Ramos (cell line): ENCODE measurements at regions not wholly inside any gene's neighbourhood (a gene's known extent, or its start where the extent isn't known, plus 50 kb on each side); places are given as distances from the start of the nearest gene placed in this dataset.
"Not testable (repeated sequence)": the region's sequence is repeated elsewhere in the genome, so short reads cannot be mapped to it uniquely, and the experiment has no call there.

Experiments
- in situ Hi-C: fragments of 300-500 bp; cut with MboI; formaldehyde crosslinking; loops from one replicate; pipeline ENCODE4 v1.14.3; 2022; ENCODE audit warnings: low sequenced_read_pairs; ENCODE audit not compliant: unreplicated experiment

DNA sequence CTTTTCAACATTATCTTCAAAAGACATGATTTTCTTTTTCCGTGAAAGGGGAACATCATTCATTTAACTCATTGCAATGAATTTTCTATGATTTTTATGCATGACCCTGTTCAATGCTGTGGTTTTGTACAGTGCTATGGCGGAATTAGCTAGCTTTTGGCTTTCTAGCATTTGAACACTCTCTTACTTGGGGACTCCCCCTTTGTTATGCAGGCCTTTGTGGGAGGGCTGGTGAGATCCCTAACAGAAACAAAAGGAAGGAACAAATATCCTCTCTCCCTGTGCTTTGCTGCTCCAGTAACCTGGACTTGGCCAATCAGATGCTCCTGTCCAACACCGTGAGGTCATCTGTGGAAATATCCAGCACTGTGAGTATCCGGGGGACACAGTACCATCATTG lies 353.4 kb upstream of the FZD8 start:
- in situ Hi-C loops: no loop called here

DNA sequence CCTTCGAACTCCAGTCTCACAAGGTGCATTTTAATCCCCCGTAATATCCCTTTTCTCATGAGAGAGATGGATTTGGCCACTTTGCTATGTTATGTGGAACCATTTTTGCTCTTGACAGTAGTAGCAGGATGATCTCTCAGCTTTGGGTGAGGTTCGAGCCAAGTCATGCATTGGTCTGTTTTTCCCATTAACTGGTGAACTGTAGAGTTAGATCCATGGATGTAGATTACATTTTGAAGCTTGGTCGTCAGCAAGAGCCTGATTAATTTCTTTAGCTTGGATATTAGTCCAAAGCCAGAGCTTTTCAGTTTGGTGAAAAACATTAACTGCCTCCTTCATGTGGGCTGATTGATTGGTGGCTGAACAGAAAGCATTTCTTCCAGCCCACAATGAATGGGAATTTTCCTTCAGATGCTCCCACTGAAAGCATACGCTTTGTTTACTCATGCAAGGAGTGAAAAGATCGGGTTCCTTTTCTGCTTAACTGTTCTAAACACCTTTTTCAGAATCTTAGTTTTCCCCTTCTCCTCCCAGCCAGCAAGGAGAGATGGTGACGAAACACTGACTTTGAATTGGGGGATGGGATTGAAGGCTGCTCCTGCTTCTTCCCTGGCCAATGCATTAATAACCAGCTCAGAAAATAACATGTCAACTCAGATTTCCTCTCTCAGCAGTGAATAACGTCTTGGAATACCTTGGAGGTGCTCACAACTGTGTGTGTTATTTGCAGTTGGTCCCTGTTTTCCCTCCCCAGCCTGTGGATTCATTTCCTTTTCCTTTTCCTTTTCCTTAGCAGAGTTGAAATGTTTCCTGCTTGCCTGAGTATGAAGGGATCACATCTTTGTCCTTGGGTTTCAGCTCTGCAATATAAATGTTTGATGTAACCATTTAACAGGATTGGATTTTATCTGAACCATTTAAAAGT lies 351.8 kb upstream of the FZD8 start:
- in situ Hi-C loops: no loop called here

DNA sequence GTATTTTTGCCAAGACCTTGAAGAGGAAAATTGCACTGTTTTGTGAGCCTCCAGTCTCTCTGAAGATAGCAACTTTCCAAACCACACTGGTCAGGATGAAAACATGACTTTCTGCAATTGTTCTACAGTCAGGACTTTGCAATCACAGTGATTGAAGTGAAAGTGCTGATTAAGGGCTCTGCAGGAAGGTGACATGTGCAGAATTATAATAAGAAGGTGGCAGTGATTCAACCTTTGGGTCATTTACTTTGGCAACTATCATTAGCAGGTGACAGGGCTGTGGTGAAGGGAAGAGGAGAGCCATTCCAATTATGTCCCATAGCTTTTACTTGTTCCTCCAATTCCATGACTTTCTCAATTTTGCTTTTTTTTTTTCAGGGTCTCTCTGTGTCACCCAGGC lies 350.0 kb upstream of the FZD8 start:
- in situ Hi-C loops: no loop called here

DNA sequence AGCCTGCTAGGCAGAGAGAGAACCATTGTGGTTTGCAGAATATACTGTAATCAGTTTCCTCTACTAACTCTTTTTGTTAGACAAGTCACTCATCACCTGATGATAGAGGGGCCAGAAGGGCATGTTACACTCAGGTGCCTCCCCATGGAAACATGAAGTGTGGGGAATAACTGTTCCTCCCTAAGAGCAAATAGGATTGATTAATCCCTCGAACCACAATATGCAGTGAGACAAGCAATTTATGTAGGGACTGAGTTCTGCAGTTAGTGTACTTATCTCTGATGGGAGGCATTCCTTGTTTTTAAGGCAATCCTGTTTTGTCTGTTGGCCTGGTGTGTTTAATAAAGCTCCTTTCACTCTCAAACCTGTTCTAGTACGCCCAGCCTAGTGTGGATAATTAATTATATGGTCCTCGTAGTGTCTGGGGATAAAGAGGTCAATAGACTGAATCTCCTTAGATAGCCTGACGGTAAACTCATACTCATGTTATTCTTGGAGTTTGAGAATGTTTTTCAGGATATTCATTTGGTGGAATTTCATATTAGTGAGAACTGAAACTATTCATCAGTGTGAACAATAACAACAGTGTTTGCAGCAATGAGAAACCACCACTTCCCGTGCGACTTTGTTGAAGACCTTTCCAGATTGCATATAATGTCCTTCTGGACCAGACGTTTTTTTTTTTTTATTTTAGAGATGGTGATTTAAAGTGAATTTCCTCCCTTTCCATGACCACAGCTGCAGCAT lies 344.8 kb upstream of the FZD8 start:
- in situ Hi-C loops: no loop called here

DNA sequence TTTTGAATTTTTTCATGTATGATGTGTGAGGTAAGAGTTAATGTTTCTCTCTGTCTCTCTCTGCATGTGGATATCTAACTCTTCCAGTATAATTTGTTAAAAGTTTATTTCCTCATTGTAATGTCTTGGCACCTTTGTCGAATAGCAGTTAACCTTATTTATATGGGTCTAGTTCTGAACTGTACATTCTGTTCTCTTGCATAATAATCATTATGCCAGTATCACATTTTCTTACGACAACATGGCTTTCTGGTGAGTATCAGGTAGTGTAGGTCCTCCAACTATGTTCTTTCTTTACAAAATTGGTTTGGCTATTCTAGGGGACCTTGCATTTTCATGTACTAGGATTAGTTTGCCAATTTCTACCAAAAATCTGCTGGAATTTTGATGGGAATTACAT lies 337.0 kb upstream of the FZD8 start:
- in situ Hi-C loops: no loop called here

DNA sequence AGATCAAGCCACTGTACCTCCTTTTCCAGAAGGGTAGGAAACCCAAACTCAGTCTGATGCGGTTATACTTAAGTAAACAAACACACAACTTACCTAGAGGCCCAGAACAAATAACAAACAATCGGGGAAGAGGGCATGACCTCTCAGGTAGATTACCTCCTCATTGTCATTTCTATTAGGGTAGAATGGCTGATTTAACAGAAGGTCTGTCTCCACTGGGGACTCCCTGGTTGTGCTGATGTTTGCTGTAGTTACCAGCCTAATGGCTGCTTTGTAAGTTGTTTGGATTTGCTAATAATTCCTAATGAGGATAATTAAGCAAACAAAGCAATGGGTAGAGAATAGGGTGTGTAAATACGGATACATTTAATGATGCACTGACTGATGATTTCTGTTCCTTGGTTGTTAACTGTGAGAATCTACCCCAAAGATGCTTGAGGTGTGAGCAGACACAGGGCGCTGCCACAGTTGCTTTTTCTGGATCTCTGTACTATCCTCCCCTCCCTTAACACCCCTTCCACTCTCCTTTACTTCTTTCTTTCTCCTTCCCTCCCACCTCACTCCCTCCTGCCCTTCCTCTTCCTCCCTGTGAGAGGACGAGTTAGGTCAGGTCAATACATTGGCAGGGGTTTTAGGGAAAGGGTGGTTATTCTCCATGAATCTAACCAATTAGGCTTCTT lies 332.0 kb upstream of the FZD8 start:
- in situ Hi-C loops: not testable (repeated sequence)

DNA sequence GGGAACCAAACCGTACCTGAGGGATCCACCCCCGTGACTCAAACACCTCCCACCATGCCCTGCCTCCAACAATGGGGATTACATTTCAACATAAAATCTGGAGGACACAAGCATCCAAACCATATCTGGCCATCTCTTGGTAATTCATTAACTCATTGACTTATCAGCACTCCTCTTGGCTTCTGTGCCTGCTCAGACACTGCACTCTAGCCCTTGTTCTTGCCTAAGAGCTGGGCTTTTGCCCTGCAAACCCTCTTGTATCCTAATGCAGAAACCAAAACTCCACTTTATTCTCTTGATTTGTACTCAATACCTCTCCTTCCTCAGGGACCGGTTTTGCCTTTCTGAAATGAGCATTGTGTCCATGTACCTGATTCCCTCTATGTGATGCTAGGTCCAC lies 330.2 kb upstream of the FZD8 start:
- in situ Hi-C loops: no loop called here

DNA sequence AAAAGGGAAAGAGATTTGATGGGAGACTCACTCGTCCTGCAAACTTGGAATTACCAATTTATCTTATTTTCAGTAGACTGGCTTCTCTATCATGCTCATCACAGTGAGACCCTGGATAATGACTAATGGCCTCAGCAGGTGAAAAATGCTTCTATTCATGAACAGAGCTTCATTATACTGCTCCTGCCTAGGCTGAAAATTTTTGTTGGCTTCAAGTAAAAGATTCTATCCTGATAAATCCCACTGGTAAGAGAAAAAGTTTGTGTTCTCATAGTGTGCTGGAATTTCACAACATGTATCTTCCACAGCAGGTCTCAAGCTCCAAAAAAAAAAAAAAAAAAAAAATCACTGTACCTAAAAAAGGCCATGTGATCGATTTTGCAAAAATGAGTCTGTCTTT lies 329.3 kb upstream of the FZD8 start:
- in situ Hi-C loops: no loop called here

DNA sequence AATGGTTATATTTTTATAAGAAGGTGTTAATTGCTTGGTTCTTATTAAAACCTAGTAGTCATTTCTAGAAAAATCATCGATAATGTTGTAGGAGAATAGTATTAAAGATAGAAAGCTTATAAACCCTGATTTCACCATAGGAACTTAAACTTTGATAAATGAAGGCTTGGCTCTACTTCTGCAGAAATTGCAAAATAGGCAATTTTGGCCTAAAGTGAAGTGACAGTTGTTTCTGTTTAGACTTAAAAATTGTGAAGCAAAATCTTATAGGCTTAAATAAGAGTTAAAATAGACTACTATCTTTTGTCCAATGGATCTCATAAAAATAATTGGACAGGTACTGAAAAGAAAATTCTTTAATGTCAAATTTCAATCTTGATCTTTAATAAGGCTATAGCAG lies 321.6 kb upstream of the FZD8 start:
- in situ Hi-C loops: no loop called here

DNA sequence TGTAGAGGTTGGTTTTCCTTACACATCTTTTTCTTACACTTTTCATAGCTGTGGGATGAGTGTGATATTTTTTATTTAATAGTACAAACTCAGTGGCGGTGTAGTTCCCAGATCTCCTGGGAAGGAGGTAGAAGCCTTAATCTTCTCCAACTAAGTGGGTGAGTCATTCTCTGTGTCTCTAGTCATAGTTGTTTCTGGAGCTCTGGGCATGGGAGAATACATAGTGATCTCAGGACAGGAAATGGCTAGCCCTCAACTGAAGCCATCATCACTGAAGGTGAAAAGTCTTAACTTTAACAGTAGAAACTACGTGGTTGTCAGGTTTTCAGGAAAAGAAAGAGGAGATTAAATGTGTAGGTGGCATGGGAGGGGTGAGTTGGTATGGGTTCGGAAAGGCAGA lies 319.4 kb upstream of the FZD8 start:
- in situ Hi-C loops: no loop called here

DNA sequence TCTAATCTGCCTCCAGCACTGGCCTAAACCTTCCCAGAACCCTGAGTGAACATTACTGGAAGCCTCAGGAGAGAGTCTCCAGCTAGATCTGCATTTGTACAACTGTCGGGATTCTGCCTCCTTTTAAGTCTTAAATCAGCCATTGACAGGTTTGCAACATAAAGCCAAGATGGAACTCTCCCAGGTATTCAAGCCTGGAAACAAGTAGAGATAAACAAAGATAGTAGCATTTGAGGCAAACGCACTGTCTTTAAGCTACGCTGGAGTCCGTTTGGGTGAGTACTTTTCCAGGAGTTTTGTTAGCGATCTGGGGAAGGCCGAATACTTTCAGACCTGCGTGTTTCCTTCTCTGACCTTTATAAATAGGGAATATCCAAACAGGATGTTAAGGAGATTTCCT lies 317.2 kb upstream of the FZD8 start:
- in situ Hi-C loops: no loop called here

DNA sequence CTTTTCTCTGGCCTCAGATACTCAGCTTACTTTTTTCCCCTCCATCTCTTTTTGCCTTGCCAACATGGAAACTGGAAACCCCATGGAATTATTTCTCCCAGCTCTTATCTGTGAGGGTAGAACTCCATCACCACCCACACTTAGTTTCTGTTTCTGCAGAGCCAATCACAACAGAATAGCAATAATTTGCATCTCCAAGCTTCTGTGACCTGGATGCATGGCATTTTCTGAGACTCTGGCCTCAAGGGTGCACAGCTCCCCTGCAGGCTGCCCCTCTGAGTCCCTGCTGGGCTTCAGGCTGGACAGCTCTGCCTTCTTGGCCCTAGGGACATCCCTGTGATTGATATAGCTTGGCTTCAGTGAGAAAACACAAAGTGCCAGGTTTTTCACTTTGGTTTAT lies 316.5 kb upstream of the FZD8 start:
- in situ Hi-C loops: not testable (repeated sequence)

DNA sequence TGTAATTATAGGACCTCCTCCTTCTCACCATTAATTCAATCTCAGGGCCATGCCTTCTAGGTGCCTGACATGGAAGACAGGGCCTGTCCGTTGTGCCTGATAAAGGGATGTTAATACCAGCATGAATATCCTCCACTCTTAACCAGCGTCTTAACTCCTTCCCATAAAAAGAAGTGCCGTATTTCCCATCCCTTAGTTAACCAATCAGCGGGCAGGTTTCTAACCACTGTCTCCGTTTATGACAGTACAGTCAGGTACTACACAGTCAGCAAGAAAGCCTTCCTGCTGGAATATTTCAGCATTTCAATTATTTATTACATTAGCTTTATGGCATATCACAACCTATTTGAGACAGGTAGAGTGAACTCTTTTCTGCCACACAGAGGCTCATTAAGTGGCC lies 308.6 kb upstream of the FZD8 start:
- in situ Hi-C loops: no loop called here

DNA sequence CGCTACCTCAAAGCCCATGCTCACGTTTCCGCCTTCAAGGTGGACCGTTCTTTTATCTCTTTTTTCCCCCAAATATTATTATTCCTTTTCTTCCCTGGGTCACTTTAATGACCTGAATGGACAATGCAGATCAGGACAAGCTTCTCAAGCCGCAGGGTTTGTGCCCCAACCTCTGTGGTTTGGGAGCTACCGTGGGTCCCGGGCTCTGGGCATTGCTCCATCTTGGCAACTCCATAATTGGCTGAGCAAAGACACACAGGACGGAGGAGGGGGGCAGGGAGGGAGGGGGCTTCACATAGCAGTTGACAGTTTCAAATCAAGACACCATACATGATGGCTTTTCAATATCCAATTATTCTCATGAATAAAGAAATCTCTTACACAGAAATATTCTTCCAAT lies 308.1 kb upstream of the FZD8 start:
- in situ Hi-C loops: no loop called here

DNA sequence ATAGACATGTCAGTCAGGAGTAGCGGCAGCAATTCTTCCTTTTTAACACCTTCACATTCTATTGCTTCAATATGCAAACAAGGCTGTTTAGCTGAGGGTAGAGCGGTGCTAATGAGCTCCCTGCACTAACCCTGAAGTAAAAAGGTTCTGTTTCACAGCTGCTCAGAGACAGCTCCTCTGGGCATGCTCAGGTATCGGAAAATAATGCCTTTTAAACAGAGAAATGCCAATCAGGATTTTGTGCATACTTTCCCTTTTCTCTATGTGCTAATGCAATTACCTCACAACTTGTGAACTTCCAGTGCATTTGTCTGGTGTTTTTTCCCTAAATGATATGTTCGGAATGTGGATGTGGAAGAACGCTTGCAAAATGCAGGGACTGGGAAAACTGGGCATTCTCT lies 307.7 kb upstream of the FZD8 start:
- in situ Hi-C loops: no loop called here

DNA sequence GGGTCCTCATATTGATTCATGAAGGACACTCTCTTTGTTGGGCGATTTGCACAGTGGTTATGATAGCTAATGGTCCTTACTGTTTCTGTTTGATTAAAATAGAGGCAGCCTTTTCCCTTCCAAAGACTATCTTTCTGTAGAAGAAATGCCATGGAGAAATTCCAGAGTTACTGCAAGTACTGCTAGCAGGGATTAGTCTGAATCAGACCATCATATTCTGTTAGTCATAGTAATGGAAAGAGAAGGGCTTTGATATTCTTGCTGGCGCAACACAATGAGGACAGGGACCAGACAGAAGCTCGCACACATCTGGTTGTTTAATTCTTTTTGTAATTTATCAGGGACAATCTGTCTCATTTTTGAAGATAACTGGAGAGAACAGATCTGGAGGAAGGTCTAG lies 304.5 kb upstream of the FZD8 start:
- in situ Hi-C loops: no loop called here

DNA sequence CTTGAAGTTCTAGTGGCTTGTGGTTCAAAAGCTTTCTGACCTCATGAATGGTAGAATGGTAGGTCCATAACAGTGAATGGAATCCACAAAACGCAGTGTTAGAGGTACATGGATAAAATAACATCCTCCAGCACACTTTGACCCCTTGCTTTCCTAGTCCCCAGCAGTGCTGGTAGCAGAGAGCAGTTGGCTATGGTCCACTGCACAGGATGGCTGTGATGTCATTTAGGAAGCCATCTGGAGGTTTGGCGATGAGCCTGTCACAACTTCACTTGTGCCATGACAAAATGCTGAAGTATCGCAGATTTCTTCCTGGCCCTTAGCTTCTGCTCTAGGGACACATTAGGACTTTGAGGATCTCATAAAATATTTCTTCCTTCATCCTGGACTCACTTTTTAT lies 300.0 kb upstream of the FZD8 start:
- in situ Hi-C loops: no loop called here

DNA sequence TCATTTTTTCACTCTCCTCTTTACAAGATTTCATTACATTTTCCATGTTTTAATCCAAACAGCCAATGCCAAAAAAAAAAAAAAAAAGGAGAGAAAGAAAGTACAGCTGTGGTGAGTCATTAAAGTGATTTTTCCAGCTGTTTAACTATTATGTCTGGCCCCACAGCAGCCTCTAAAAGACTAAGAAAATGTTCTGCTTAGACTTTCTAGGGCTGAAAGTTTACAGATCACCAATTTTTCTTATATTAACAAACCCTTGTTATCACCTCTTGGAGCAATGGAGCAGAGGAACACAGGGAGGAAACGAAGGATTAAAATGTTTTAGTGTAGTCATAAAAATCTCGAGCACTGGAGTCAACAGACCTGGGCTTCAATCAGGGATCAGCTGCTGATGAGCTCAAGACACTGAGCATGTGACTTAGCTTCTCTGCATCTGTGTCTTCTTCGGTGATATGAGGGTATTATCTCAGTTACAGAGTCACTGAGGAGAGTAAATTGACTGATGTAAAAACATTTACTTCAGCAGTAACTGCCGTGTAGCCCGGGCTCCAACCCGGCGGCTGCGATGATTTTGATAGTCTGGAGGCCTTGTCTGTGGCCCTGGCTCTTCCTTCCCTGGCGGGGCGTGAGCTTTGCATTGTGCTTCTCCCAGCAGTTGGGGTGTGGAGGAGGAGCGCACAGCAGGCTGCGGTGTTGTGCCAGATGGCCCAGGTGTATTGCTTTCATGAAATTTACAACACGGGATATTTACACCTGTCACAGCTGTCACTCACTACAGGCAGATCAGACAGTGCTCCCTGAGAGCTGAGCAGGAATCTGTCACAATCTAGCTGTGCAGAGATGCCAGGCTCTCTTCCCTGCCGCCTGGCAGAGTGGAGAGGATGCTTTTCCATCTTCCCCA lies 298.3 kb upstream of the FZD8 start:
- in situ Hi-C loops: no loop called here

DNA sequence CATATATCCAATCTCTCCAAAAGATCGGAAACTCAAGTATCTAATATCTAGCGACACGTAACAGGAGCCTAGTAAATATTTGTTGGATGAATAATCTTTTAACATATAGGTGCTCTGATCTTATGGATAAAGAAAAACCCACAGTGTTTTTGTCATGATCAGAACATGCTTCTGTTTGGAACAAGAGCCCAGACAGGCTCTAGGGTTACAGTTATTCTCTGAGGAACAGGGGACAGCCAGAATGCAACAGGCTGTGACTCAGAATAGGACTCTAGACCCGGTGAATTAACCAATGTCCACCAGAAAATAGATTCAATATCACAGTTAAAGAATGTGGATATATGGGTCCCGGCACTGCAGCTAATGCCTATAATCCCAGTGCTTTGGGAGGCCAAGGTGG lies 296.1 kb upstream of the FZD8 start:
- in situ Hi-C loops: no loop called here

DNA sequence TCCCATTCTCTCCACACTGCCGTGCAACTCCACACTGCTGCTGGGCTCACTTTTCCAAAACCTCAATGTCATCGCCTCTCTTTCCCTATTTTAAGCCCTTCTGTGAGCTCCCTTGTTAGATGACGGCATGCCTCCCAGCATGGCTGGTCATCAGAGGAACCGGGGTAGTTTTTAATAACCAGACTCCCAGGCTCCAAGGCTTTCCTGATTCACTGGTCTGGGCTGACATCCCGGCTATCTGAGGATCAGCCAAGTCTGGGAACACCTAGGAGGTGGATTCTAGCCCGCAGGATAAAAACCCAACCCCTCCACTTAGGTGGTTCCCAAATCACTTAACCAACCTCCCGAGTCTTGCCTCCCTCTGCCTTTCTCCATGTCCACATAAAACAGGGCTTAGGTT lies 295.4 kb upstream of the FZD8 start:
- in situ Hi-C loops: no loop called here
